Esophagus muscularis mucosa (tissue), 4 donors: ENCODE measurements at regions not wholly inside any gene's neighbourhood (a gene's known extent, or its start where the extent isn't known, plus 50 kb on each side); places are given as distances from the start of the nearest gene placed in this dataset.

Experiments used
- EP300 ChIP-seq: sonication (generic); formaldehyde crosslinking; IDR thresholded peaks from one replicate; pipeline ENCODE4 v1.6.1; 2017; ENCODE audit warnings: antibody characterized with exemption
- POLR2AphosphoS5 ChIP-seq, 2 donors: sonication (generic); formaldehyde crosslinking; IDR thresholded peaks; one replicate each; pipeline ENCODE4 v1.6.1; 2017; ENCODE audit warnings: antibody characterized with exemption in 2 of 2
- TF ChIP-seq, protein P1 (sequence below), 3 experiments: fragments of 200-600 bp in 2 of 3; fragments of 450-650 bp in 1 of 3; sonication (generic) in 2 of 3; IDR thresholded peaks; one replicate each; pipeline ENCODE4 v1.5.1; 2017 to 2019; ENCODE audit warnings: antibody characterized with exemption in 3 of 3, mild to moderate bottlenecking in 2 of 3, moderate library complexity in 1 of 3

DNA sequence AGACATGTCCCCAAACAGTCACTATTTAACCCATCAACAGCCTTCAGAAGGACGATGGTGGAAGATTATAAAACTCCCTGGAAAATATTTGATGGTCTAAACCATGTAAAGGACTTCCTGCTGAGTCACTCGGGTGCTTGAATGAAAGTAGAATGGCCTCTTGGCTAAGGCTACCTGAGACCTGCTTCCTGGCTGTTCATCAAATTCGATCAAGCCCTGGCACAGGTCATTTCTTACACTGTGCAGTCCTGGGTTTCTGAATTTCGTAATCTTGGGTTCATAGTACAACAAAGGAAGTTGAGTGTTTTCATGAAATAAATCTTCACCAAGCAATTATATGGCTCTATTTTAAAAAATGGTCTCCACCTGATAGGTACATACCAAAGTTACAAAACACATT is 260.3 kb upstream of the RNF32 start:
- TF ChIP-seq POLR2AphosphoS5 (IDR thresholded peaks at IDR 0.05) (no peak), EP300 (no peak)
- TF ChIP-seq, protein P1, sequence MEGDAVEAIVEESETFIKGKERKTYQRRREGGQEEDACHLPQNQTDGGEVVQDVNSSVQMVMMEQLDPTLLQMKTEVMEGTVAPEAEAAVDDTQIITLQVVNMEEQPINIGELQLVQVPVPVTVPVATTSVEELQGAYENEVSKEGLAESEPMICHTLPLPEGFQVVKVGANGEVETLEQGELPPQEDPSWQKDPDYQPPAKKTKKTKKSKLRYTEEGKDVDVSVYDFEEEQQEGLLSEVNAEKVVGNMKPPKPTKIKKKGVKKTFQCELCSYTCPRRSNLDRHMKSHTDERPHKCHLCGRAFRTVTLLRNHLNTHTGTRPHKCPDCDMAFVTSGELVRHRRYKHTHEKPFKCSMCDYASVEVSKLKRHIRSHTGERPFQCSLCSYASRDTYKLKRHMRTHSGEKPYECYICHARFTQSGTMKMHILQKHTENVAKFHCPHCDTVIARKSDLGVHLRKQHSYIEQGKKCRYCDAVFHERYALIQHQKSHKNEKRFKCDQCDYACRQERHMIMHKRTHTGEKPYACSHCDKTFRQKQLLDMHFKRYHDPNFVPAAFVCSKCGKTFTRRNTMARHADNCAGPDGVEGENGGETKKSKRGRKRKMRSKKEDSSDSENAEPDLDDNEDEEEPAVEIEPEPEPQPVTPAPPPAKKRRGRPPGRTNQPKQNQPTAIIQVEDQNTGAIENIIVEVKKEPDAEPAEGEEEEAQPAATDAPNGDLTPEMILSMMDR (IDR thresholded peaks at IDR 0.05): no peak
